ENCODE measurements at regions not wholly inside any gene's neighbourhood (a gene's known extent, or its start where the extent isn't known, plus 50 kb on each side); places are given as distances from the start of the nearest gene placed in this dataset.
"Not testable (repeated sequence)": the region's sequence is repeated elsewhere in the genome, so short reads cannot be mapped to it uniquely, and the experiment has no call there.

GRCh38 chr17:33847900-33848299 lies 407.2 kb upstream of the CCL2 start:
- no peak for DNase-seq (ENCODE audit: low spot score)

GRCh38 chr17:33848433-33848832 lies 406.7 kb upstream of the CCL2 start:
- no peak for DNase-seq (ENCODE audit: low spot score)

GRCh38 chr17:33854596-33854995 lies 400.5 kb upstream of the CCL2 start:
- no peak for DNase-seq (ENCODE audit: low spot score)

GRCh38 chr17:33858121-33858520 lies 397.0 kb upstream of the CCL2 start:
- DNase-seq (ENCODE audit: low spot score): no peak

- DNase-seq (ENCODE audit: low spot score): no peak
These were observed 396.4 kb upstream of the CCL2 start for GRCh38 chr17:33858682-33859081.

- no peak for DNase-seq (ENCODE audit: low spot score)
These were observed 392.1 kb upstream of the CCL2 start for GRCh38 chr17:33862772-33863602.

- DNase-seq (ENCODE audit: low spot score): no peak
These were observed 390.3 kb upstream of the CCL2 start for GRCh38 chr17:33864758-33865229.

GRCh38 chr17:33868899-33869298 lies 386.2 kb upstream of the CCL2 start:
- no peak for DNase-seq (ENCODE audit: low spot score)

- DNase-seq (ENCODE audit: low spot score): no peak
These were observed 384.1 kb upstream of the CCL2 start for GRCh38 chr17:33870936-33871335.

- no peak for DNase-seq (ENCODE audit: low spot score)
These were observed 383.2 kb upstream of the CCL2 start for GRCh38 chr17:33871720-33872540.

- no peak for DNase-seq (ENCODE audit: low spot score)
These were observed 381.9 kb upstream of the CCL2 start for GRCh38 chr17:33873201-33873617.

- DNase-seq (ENCODE audit: low spot score): no peak
These were observed 380.4 kb upstream of the CCL2 start for GRCh38 chr17:33874617-33875060.

GRCh38 chr17:33875973-33876372 lies 379.1 kb upstream of the CCL2 start:
- no peak for DNase-seq (ENCODE audit: low spot score)

GRCh38 chr17:33882273-33882672 lies 372.8 kb upstream of the CCL2 start:
- DNase-seq (ENCODE audit: low spot score): not testable (repeated sequence)

- DNase-seq (ENCODE audit: low spot score): not testable (repeated sequence)
These were observed 372.4 kb upstream of the CCL2 start for GRCh38 chr17:33882677-33883076.

GRCh38 chr17:33888455-33888854 lies 366.6 kb upstream of the CCL2 start:
- no peak for DNase-seq (ENCODE audit: low spot score)

GRCh38 chr17:33889040-33889439 lies 366.0 kb upstream of the CCL2 start:
- DNase-seq (ENCODE audit: low spot score): no peak

- DNase-seq (ENCODE audit: low spot score): no peak
These were observed 365.3 kb upstream of the CCL2 start for GRCh38 chr17:33889766-33890165.

GRCh38 chr17:33892717-33893591 lies 362.1 kb upstream of the CCL2 start:
- no peak for DNase-seq (ENCODE audit: low spot score)

GRCh38 chr17:33895491-33895890 lies 359.6 kb upstream of the CCL2 start:
- no peak for DNase-seq (ENCODE audit: low spot score)

- no peak for DNase-seq (ENCODE audit: low spot score)
These were observed 358.8 kb upstream of the CCL2 start for GRCh38 chr17:33896263-33896662.

- DNase-seq (ENCODE audit: low spot score): no peak
These were observed 354.0 kb upstream of the CCL2 start for GRCh38 chr17:33901085-33901484.
